ENCODE measurements at regions not wholly inside any gene's neighbourhood (a gene's known extent, or its start where the extent isn't known, plus 50 kb on each side); places are given as distances from the start of the nearest gene placed in this dataset.

GRCh38 chr3:177435301-177435700, 238.0 kb upstream of the TBL1XR1 start:
- TF ChIP-seq CTCF (IDR thresholded peaks at IDR 0.05), result no peak
- no peak for TF ChIP-seq ZNF138 (CRISPR knock-in tag; conservative IDR thresholded peaks at IDR 0.05)
- TF ChIP-seq CREB1 (CRISPR knock-in tag; IDR thresholded peaks at IDR 0.05), result no peak
- TF ChIP-seq, protein P1, sequence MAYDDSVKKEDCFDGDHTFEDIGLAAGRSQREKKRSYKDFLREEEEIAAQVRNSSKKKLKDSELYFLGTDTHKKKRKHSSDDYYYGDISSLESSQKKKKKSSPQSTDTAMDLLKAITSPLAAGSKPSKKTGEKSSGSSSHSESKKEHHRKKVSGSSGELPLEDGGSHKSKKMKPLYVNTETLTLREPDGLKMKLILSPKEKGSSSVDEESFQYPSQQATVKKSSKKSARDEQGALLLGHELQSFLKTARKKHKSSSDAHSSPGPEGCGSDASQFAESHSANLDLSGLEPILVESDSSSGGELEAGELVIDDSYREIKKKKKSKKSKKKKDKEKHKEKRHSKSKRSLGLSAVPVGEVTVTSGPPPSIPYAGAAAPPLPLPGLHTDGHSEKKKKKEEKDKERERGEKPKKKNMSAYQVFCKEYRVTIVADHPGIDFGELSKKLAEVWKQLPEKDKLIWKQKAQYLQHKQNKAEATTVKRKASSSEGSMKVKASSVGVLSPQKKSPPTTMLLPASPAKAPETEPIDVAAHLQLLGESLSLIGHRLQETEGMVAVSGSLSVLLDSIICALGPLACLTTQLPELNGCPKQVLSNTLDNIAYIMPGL (CRISPR knock-in tag; IDR thresholded peaks at IDR 0.05), result no peak
- no peak for TF ChIP-seq ELF4 (CRISPR knock-in tag; IDR thresholded peaks at IDR 0.05; ENCODE audit: low read depth)
- TF ChIP-seq NFYB (CRISPR knock-in tag; conservative IDR thresholded peaks at IDR 0.05; ENCODE audit: low read depth), result no peak
- TF ChIP-seq KAT7 (CRISPR knock-in tag; IDR thresholded peaks at IDR 0.05; ENCODE audit: borderline replicate concordance), result no peak
